Activated T-cell treated with anti-CD3 and anti-CD28 coated beads, Interleukin-2, amount 50 U/mL, for 48 hours (primary cell): ENCODE measurements at regions not wholly inside any gene's neighbourhood (a gene's known extent, or its start where the extent isn't known, plus 50 kb on each side); places are given as distances from the start of the nearest gene placed in this dataset.
"Not testable (repeated sequence)": the region's sequence is repeated elsewhere in the genome, so short reads cannot be mapped to it uniquely, and the experiment has no call there.

Experiments used
- DNase-seq, 2 experiments: peaks; one replicate each; pipeline ENCODE4 v3.0.0-alpha.2; 2020

DNA sequence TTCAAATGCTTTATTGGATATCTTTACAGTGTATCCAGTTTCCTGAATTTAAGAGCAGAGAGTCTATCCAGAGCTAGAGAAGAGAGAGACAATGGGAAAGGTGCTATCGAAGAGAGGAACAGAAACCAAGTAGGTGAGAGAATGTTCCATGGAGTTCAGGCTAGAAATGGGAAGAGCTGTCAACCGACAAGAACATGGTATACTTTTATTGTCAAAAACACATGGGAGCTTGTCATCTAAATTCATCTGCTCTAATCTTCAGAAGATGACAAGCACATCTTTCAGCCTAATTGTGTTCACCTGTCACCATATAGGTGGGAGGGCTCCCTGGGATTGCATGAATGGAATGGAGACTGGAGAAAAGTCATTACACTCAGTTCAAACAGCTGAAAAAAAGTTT, 690.4 kb upstream of the LRATD1 start:
- no peak for DNase-seq

DNA sequence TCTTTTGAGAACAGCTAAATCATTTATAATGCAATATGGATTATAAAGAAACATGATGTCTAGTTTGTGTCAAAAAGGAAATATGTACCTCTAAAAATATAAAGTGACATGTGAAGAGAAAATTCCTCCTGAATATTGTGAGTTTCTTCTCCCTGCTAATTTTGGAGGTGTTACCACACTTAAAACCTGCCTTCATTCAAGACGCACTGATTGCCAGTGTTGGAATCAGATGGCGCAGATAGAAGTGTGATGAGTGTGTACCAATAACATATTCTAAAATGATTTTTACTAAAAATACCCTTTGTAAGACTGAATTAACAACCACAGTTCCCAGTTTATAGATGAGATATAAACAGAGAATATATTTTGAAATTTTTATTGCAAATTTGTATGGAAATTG, 681.8 kb upstream of the LRATD1 start:
- DNase-seq = no peak

DNA sequence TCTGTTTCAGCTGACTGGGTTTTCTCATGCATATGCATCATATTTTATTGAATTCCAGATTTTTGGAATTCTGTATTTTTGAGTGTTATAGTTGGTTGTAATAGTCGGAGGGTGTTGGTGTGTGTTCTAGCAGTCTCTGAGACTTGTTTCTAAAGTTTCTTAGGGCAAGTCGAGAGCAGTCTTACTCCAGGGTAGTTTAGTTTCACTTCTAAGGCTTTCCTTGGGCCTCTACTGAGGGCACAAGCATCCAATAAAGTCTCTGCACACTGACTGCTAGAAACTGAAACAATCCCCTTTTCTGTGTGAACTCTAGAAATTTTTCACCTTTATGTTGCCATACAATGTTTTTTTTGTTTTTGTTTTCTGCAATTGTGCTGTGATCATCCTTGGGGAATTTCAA, 663.7 kb upstream of the LRATD1 start:
- no peak for DNase-seq

DNA sequence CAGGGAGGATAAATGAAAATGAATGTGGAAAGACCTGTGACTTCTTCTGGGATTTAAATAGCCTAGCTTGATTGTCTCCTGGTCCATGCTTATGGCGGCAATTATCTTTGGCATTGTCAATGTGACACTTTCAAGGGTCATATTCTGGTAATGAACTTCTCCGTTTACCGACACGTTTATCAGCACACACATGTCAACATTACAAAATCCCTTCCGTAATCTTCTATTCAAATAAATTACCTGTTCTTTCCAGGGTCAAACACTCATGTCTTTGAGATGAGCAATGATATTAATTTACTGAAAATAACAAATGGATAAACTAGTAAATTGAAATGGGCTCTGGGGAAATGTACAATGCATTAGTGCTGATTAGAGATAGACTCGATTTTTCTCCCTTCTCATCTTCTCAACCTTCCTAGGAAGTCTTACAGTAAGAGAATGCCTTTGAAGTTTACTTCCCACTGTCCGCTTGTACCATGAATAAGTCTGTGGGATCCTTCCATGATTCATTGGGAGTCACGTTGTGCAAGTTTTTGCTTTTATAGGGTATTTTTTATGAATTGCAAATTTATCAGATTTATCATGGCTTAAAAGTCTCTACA, 646.3 kb upstream of the LRATD1 start:
- no peak for DNase-seq

DNA sequence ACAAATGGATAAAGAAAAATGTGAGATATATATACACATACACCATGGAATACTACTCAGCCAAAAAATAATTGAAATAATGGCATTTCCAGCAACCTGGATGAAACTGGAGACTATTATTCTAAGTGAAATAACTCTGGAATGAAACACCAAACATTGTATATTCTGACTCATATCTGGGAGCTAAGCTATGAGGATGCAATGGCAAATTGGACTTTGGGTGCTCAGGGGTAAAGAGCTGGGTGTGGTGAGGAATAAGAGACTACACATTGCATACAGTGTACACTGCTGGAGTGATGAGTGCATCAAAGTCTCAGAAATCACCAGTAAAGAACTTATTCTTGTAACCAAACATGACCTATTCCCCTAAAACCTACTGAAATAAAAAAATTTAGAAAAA, 636.0 kb upstream of the LRATD1 start:
- DNase-seq = no peak

DNA sequence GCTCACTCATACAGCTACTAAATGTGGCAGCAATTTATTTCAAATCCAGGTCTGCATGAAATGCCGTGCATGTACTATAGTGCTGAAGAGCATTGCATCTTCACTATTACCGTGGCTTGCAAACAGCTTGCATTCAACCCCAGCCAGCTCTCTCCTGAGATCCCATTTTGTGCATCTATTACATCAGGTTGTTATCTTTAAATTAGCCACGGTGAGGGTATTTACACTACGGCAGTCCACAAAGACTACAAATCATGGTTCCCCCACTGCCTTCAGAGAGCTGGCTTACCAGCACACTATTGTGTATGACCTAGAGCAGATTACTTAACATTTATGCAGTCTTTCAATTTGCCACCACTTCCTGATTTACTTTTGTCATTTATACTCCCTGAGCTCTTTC, 621.3 kb upstream of the LRATD1 start:
- no peak for DNase-seq

DNA sequence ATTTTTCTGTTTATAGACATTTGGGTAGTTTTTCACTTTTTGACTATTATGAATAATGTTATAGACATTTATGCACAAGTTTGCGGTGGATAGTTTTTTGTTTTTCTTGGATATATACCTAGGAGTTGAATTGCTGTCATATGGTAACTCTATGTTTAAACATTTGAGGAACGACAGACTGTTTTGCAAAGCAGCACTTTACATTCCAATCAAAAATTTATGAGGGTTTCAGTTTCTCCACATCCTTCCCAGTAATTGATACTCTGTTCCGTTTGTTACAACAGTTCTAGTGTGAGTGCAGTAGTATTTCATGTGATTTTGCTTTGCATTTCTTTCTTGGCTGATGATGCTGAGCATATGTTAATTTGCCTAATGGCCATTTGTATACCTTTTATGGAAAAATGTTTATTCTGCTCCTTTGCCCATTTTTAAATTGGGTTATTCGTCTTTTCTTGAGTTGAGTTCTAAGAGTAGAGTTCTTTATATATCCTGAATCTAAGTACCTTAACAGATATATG, 617.3 kb upstream of the LRATD1 start:
- DNase-seq = no peak

DNA sequence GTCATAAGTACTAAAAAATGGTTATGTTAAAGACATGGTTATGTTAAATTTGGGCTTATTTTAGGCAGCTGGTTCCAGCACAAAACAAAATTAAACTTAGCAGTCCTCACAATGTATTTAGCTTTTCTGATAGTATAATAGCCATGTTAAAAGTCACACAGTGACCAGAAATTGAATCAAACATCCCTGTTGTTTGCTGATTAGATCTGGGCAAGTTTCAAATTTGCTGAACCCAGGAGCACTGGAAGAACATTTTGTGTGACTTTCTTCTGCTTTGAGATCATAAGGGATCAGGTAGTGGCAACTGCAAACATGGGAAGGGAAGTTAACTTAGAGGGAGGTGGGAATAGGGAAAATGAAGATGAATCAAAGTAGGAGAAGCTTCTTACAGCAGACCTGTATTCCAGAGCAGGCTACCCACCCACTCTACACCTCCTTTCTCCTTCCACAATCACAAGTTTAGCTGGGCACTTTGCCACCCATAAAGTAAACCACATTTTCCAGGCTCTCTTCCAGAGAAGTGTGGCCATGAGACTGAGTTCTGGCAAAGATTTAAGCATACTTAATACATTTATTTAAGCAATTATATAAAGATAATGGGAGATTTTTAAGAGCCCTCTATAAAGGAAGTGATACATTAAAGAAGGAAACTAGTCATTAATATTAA, 616.1 kb upstream of the LRATD1 start:
- DNase-seq = no peak

DNA sequence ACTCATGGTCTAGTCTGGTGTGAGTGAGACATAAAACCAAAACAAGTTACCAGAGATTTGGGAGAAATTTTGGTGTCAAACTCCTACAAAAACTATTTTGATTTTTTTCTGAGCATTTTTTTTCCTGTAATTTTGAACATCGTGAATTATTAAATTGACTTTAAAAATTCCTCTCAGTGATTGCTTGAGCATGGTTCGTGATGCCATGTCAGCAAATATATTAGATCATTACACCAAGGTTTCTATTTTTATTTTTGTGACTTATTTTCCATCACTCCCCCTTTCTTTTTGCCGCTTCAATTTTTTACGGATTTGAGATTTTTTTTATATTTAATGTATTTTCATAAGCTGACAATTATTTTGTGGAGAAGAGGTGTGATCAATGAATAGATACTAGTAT, 613.9 kb upstream of the LRATD1 start:
- DNase-seq = no peak

DNA sequence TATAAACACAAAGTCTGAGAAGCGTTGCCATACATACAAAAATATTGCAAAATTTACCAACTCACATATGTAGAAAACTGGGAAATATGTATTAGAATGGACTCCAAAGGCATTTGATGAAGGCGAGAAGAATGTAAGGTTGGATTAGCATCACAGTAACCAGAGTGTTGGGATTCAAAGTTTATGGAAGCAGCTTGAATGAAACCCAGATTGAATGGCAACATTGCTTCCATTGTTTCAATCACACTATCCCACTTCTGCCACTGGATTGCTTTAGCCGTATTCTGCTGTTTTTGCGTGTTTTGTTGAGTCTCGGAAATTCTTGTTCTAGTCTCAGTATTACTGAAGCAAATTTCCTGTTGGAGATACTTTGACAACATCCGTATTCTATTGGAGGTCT, 609.0 kb upstream of the LRATD1 start:
- DNase-seq = no peak

DNA sequence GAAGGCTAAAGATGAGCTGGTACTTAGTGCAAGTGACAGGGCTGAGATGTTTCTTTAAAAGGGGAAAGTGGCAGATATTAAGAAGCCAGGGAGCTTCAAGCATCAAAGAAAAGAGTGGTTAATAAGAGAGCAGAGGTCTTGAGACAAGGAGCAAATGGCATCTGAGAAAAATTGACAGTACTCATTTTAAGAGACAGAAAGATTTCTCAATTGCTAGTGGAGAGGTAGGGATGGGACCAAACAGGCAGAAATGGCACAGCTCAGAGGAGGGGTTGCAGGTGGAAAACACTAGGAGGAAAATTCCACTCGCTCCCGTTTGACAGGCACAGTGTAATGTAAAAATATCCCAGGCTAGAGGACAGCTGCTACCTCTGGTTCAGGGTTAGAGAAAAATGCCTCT, 593.4 kb upstream of the LRATD1 start:
- no peak for DNase-seq

DNA sequence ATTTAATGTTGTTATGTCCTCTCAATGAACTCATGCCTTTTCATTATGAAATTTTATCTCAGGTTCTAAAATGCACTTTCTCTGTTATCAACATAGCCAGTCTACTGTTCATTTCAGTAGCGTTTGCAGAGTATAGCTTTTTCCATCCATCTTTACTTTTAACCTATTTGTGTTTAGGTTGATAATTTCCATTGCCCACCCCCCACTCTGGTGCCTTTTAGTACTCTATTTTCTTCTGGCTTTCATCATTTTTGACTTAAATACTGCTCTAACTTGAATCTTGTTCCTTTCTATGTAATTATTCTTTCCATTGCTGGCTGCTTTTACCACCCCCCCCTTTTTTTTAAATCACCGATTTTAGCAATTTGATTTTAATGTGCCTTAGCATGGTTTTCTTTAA, 585.0 kb upstream of the LRATD1 start:
- DNase-seq = no peak

DNA sequence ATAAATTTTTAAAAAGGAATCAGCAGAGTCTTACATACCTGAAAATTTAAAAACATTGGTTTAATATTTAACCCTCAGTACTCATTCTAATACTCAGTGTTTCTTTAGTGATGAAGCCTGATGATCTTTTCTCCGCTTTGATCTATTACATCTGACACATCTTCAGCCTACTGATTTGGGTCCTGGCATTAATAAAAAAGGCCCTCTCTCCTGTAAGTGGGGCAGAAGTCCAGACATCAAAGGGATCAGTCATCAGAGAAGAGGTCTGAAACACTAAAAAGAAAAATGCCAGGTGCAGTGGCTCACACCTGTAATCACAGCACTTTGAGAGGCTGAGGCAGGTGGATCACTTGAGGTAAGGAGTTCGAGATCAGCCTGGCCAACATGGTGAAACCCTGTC, 581.1 kb upstream of the LRATD1 start:
- no peak for DNase-seq

DNA sequence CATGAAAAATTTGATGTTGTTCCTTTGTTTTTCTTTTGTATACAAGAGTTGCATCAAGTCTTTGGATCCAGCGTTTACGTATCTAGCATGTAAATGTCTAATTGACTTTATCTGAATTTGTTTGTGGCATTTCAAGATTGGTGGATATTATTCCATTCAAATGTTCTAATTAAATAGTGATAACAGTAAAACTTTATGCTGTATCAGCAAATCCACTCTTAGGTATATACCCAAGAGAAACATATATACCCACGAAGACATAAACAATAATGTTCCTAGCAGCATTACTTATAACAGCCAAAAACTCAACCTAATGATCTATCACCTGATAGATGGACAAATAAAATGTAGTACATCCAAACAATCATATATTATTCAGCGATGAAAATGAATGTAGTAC, 579.4 kb upstream of the LRATD1 start:
- no peak for DNase-seq

DNA sequence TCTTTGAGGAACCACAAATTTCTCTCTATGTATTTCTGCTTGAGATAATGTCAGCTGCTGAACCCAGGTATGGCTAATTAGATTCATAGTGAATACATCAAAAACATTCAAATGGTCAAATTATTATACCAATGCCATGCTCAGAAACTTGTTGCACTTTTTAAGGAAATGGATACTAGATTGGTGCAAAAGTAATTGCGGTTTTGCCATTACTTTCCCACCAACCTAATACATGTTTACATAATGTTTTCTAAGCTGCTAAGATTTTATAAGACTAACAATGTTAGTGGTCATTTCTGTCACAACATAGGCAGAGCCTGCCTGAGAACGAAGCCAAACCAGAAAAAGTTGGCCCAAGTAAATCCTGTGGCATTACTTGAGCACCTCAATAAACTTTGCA, 568.2 kb upstream of the LRATD1 start:
- DNase-seq = no peak

DNA sequence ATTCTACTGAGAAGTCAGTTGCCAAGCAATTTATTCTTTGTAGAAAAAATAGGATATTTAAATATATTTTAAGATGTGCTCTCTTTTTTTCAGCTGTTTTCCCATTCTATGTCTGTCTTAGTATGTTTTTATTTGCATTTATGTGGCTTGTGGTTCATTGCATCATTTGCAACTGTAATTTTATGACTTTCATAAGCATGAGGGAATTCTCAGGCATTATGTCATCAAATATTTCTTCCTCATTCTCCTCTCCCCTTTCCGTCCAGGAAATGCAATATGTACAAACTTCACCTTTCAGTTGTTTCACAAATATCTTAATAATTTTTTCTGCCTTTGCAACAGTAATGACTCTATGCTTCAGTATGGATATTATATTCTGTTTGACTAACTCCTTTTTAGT, 560.2 kb upstream of the LRATD1 start:
- DNase-seq = no peak

DNA sequence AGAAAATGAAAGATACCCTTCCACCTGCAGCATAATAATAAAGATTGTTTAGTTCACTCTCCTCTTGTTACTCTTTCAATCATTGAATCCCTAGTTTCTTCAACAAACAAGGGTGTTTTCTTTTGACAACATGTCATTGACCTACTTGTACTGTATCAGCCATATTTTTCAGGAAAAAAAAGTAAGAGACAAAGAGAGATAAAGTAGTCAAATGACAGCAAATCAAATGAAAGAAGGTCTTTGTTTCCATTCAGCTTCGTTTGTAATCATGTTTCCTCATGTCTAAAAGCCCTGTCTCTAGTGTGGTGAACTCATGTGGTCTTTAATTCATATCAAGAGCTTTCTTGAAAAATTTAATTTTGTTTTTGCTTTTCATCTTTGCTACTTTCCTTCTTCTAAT, 557.8 kb upstream of the LRATD1 start:
- DNase-seq = no peak

DNA sequence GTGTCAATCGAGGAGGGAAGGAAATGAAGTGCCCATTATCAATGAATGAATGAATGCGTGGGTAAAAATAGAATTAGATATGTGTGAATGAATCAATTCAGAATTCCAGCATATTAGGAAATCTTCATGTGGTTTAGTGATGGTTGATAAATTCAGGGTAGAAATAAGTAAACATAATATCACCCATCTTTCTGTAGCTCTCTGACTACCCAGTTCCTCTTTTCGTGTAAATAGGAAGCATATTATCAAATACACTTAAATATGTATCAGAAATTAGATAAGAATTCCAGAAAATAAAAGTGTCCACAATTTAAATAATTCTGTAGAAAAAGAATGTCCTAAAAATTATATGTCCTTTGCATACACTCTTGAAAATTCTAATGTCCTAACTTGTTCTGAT, 552.9 kb upstream of the LRATD1 start:
- DNase-seq = no peak

DNA sequence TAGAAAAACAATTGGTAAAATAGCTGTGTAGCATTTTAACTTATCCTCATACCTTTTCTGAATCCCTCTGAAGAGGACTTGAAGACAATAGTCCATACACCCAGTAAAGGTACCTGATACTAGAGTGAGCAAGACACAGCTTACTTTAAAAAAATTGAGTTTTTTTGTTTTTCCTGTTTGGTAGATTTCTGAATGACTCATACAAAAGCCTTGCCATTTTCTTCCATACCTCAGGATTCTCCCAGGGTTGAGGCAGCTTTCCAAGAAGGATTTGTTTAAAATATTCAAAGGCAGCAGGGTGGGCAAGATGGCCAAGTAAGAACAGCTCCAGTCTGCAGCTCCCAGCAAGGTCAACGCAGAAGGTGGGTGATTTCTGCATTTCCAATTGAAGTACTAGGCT, 551.0 kb upstream of the LRATD1 start:
- DNase-seq = no peak

DNA sequence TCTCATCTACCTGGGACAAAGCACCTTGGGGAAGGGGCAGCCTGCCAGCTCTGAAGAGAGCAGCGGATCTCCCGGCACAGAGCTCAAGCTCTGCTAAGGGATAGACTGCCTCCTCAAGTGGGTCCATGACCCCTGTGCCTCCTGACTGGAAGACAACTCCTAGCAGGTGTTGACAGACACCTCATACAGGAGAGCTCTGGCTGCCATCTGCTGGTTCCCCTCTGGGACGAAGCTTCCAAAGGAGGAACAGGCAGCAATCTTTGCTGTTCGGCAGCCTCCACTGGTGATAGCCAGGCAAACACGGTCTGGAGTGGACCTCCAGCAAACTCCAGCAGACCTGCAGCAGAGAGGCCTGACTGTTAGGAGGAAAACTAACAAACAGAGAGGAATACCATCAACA, 549.9 kb upstream of the LRATD1 start:
- DNase-seq = no peak

DNA sequence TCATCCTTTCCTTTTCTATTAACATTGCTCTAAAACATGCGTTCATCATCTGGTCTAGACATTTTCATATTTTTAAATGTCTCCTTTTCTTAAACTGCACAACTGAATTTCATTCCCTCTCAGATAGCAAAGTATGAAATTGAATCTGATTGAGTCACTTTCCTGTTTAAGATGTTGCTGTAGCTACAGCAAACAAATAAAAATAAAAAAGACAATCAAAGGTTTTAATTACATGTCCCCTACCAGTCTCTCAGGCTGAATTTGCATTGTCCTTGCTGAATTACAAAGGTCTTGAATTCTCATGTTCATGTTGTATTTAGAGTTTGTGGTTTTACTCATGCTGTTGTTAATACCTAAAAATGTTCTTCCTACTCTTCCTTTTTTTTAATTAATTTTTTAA, 537.9 kb upstream of the LRATD1 start:
- no peak for DNase-seq

DNA sequence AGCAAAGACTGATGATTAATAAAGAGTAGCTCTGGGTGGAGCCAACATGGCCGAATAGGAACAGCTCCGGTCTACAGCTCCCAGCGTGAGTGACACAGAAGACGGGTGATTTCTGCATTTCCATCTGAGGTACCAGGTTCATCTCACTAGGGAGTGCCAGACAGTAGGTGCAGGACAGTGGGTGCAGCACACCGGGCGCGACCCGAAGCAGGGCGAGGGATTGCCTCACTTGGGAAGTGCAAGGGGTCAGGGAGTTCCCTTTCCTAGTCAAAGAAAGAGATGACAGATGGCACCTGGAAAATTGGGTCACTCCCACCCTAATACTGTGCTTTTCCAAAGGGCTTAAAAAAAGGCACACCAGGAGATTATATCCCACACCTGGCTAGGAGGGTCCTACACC, 533.4 kb upstream of the LRATD1 start:
- not testable (repeated sequence) for DNase-seq

DNA sequence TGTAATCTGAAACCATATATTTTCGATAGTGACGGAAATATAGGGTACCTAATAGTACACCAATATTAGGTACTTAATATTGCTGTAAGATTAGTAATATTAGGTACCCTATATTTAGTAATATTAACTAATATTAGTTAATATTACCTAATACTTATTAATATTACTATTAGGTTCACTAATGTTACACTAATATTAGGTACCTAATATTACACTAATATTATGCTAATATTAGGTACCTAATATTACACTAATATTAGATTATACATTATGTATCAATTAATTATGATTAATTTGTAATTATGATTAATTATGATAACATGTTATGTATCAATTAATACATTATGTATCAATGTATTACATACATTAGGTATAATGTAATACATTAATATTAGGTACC, 518.2 kb upstream of the LRATD1 start:
- no peak for DNase-seq

DNA sequence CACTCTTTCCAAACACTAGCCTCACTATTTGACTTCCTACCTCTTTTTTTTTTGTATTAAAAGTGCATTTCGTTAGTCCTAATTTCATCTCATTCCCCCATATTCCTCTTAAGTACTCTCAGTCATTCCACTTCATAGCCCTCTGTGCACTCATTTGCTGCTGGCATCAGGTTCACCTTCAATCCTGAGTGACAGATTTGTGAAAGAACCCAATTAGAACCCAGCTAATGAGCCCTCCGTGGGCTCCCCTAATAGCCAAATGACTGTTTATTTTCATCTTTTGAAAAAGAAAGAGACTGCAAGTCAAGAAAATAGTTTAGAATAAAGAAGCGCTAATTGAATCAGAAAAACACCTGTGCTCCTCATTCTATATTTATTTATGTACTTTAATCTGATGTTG, 512.1 kb upstream of the LRATD1 start:
- DNase-seq = no peak

DNA sequence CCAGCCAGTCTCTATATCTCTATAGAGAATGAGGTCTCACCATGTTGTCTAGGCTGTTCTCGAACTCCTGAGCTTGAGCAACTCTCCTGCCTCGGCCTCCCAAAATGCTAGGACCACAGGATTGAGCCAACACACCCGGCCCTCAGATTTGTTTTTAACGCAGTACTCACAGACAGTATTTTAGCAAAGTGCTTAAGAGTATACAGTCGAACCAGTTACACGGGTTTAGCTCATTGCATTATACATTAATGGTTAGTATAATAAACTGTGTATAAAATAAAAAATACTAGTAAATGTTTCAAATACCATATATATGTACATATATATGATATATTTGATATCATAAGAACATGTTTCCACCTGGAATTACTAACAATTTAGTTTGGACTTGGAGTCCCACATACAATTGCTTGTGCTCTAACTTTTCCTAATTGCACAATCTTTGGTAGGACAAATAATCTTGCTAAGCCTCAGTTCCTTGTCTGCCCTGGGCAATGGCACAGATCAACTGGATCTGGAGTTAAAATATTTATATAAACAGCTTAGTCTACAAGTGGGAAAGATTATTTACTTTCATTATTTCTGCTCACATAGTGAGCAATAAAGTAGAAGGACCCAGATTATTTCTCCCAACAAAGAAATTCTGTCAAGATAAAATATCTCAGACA, 508.9 kb upstream of the LRATD1 start:
- no peak for DNase-seq
